NCI-H1092 treated with DMSO at 0.1 percent for 48 hours (cell line): ENCODE measurements at regions not wholly inside any gene's neighbourhood (a gene's known extent, or its start where the extent isn't known, plus 50 kb on each side); places are given as distances from the start of the nearest gene placed in this dataset.

ENCODE experiments used
- DNase-seq: peaks from one replicate; lab custom pipeline; 2025; lab: John Stamatoyannopoulos, UW

DNA sequence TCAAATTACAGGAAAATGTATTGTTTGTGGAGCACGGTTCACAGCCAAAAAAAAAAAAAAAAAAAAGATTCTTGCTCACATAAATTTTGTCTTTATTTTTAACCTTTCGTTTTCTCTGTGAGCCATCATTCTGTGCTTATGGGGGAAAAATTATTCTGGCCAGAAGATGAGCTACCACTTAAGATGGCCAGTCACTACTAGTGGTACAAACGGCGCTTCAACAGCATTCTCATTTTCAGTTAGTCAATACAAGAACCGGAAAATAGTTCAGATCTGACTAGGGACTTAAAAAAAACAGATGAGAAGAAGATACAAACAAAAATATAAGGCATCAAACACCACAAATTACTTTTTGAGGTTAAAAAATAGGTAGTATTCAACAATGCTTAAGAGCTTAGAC is 158.6 kb upstream of the CNTN5 start:
- no peak for DNase-seq

- no peak for DNase-seq
Measured at GRCh38 chr11:98871690-98872089, 149.1 kb upstream of the CNTN5 start.

- no peak for DNase-seq
Measured at GRCh38 chr11:98874050-98874449, 146.7 kb upstream of the CNTN5 start.

GRCh38 chr11:98895936-98896335 is 124.8 kb upstream of the CNTN5 start:
- DNase-seq, result peak; percentile 21

GRCh38 chr11:98940913-98941312 is 79.8 kb upstream of the CNTN5 start:
- no peak for DNase-seq

- DNase-seq, result no peak
Measured at GRCh38 chr11:98944461-98944860, 76.3 kb upstream of the CNTN5 start.

GRCh38 chr11:98952107-98952506 is 68.6 kb upstream of the CNTN5 start:
- DNase-seq, result no peak

GRCh38 chr11:98955551-98955950 is 65.2 kb upstream of the CNTN5 start:
- DNase-seq, result no peak

GRCh38 chr11:98964146-98964545 is 56.6 kb upstream of the CNTN5 start:
- DNase-seq, result no peak

DNA sequence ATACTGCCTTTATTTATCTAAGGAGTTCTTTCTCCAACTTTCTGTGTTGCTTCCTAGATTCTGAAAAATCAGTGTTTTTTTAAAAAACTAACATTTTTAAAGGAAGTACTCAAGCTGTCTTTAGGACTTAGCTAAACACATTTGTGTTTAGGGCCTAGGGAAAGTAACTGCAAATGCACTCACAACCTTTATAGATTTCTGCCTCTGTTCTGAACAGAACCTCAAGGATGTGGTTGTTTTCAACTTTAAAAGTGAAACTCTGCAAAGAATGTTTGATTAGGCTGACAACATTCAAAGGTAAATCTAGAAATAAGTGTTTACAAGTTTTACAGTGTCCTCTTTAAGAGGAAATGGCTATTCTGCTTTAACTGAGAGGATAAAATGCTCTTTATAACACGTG is 55.4 kb upstream of the CNTN5 start:
- DNase-seq, result no peak

GRCh38 chr11:98965775-98966174 is 55.0 kb upstream of the CNTN5 start:
- no peak for DNase-seq

- DNase-seq, result no peak
Measured at GRCh38 chr11:98967005-98967404, 53.7 kb upstream of the CNTN5 start.
